Lower leg skin (tissue), 3 donors: ENCODE measurements at regions not wholly inside any gene's neighbourhood (a gene's known extent, or its start where the extent isn't known, plus 50 kb on each side); places are given as distances from the start of the nearest gene placed in this dataset.

Experiments used
- POLR2A ChIP-seq, 2 donors: fragments of 450-650 bp; IDR thresholded peaks; one replicate each; pipeline ENCODE4 v1.6.1; 2016 to 2017; ENCODE audit warnings: antibody characterized with exemption in 2 of 2, mild to moderate bottlenecking in 1 of 2, moderate library complexity in 1 of 2
- TF ChIP-seq, protein P1 (sequence below), 3 donors: fragments of 450-650 bp; IDR thresholded peaks; one replicate each; pipeline ENCODE4 v1.5.1; 2016; ENCODE audit warnings: antibody characterized with exemption in 3 of 3, mild to moderate bottlenecking in 3 of 3, moderate library complexity in 2 of 3

DNA sequence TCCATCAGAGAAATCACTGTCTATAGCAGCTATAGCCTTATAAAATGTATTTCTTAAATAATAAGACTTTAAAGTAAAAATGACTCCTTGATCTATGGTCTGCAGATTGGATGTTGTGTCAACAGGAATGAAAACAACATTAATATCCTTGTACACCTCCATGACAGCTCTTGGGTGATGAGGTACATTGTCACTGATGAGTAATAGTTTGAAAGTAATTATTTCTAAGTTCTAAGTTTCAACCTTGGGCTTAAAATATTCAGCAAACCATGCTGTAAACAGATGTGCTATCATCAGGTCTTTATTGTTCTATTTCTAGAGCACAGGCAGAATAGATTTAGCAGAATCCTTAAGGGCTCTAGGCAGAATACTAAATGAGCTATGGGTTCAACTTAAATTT lies 568.2 kb upstream of the BCHE start:
- TF ChIP-seq, protein P1, sequence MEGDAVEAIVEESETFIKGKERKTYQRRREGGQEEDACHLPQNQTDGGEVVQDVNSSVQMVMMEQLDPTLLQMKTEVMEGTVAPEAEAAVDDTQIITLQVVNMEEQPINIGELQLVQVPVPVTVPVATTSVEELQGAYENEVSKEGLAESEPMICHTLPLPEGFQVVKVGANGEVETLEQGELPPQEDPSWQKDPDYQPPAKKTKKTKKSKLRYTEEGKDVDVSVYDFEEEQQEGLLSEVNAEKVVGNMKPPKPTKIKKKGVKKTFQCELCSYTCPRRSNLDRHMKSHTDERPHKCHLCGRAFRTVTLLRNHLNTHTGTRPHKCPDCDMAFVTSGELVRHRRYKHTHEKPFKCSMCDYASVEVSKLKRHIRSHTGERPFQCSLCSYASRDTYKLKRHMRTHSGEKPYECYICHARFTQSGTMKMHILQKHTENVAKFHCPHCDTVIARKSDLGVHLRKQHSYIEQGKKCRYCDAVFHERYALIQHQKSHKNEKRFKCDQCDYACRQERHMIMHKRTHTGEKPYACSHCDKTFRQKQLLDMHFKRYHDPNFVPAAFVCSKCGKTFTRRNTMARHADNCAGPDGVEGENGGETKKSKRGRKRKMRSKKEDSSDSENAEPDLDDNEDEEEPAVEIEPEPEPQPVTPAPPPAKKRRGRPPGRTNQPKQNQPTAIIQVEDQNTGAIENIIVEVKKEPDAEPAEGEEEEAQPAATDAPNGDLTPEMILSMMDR (IDR thresholded peaks at IDR 0.05) = no peak
- TF ChIP-seq POLR2A (IDR thresholded peaks at IDR 0.05) = no peak
